ENCODE measurements at regions not wholly inside any gene's neighbourhood (a gene's known extent, or its start where the extent isn't known, plus 50 kb on each side); places are given as distances from the start of the nearest gene placed in this dataset.
"Not testable (repeated sequence)": the region's sequence is repeated elsewhere in the genome, so short reads cannot be mapped to it uniquely, and the experiment has no call there.

- TF ChIP-seq CTCF (optimal IDR thresholded peaks at IDR 0.05 in 1 of 3, IDR thresholded peaks at IDR 0.05 in 1 of 3, conservative IDR thresholded peaks at IDR 0.05 in 1 of 3; ENCODE audit: extremely low read depth in 1 of 3, insufficient read depth in 2 of 3, low read length in 3 of 3); EZH2 (IDR thresholded peaks at IDR 0.05; ENCODE audit: low read length): not testable (repeated sequence)
Measured at GRCh38 chr1:227493863-227494551, 69.3 kb upstream of the ZNF678 start.

All from keratinocyte (primary cell).